ENCODE measurements at regions not wholly inside any gene's neighbourhood (a gene's known extent, or its start where the extent isn't known, plus 50 kb on each side); places are given as distances from the start of the nearest gene placed in this dataset.
"Not testable (repeated sequence)": the region's sequence is repeated elsewhere in the genome, so short reads cannot be mapped to it uniquely, and the experiment has no call there.

DNA sequence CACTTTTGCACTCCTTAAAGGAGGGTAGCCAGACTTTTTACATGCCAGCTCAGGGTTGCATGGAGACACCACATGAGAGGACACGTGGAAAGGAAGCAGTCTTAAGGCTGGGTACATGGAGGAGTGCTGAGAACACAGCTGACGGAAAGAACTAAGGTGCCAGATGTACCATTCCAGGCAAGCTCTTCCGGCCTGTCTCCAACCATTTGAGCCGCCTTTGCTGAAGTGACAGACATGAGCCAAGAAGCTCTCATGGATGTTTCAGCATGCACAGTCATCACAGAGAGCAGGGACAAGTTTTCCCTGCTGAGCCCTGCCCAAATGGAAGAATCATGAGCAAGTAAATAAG, 83.4 kb upstream of the BMP2K start:
- DNase-seq, result no peak

- no peak for DNase-seq
Measured at GRCh38 chr4:78693777-78694456, 82.2 kb upstream of the BMP2K start.

DNA sequence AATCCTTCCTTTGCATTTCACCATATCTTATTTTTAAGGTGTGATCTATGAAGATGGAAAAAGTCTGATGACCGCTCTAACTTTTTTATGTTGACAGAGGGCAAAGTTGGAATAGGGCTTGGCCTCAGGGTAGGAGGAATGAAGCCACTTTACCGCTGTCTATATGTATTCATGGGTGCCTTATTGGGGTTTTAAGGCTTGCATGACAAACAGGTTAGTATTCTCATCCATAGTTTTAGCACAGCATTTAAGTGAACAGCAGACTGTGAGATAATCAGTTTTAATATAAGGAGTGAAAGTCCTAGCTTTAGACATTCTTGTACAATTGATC, 81.7 kb upstream of the BMP2K start:
- DNase-seq, result no peak

DNA sequence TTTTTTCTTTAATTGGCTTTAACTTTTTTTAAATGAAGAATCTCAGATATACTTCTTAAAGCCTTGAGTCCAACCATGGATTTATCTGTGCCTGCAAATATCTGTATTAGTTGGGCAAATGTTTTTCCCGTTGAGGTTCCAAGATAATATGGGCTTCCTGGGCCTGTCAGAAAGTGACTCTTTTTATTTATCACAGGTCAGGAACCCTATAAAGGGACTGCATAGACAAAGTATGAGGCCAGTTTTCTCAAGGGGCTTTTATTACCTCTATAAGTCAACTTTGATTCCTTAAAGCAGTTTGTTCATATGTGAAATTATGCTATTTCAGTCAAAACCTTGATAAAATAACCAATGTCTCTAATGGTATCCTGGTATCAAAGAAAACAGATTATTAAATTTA, 80.2 kb upstream of the BMP2K start:
- DNase-seq, result no peak

GRCh38 chr4:78703079-78703478, 73.1 kb upstream of the BMP2K start:
- DNase-seq, result no peak

GRCh38 chr4:78704317-78704716, 71.8 kb upstream of the BMP2K start:
- DNase-seq, result no peak

- no peak for DNase-seq
Measured at GRCh38 chr4:78704981-78705683, 71.0 kb upstream of the BMP2K start.

DNA sequence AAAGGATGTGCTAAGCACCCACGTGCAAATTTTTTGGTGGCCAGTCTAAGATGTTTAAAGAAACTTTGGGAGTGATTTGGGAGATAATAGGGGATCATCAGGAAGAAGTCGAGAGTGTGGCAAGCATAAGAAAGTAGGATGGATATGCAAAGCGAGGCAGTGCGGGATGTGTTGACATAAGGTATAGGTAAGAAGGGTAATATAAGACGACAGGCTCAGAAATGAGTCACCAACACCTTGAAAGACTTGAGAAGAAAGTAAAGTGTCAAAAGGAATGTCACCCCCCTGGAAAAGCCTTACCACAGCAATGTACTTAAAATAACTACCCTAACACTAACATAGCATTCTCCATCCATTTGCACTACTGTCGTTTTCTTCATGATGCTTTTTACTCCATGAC, 69.8 kb upstream of the BMP2K start:
- DNase-seq, result no peak

- no peak for DNase-seq
Measured at GRCh38 chr4:78707268-78707667, 68.9 kb upstream of the BMP2K start.

DNA sequence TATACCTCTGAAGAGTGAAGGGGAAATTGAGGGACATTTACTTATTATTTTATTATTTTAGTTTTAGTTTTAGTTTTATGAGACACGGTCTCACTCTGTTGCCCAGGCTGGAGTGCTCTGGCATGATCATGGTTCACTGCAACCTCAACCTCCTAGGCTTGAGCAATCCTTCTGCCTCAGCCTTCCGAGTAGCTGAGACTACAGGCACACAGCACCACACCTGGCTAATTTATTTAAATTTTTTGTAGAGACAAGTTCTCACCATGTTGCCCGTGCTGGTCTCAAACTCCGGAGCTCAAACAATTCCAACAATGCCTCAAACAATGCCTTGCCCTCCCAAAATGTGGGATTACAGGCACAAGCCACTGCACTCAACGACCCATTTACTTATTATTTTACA, 68.4 kb upstream of the BMP2K start:
- no peak for DNase-seq

DNA sequence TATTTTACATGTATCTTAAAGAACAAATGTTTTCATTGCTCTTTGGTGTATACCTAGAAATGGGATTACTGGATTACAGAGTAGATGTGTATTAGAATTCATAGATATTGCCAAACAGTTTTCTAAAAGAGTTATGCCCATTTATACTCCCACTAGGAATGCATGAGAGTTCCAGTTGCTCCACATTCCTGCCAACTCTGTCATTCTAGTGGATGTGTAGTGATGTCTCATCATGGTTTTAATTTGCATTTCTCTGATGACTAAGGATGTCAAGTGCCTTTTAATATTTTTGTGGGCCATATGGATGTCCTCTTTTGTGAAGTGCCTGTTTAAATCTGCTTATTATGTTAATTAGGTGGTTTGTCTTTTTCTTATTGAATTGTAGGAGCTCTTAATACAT, 65.6 kb upstream of the BMP2K start:
- no peak for DNase-seq

- DNase-seq, result no peak
Measured at GRCh38 chr4:78711676-78712075, 64.5 kb upstream of the BMP2K start.

DNA sequence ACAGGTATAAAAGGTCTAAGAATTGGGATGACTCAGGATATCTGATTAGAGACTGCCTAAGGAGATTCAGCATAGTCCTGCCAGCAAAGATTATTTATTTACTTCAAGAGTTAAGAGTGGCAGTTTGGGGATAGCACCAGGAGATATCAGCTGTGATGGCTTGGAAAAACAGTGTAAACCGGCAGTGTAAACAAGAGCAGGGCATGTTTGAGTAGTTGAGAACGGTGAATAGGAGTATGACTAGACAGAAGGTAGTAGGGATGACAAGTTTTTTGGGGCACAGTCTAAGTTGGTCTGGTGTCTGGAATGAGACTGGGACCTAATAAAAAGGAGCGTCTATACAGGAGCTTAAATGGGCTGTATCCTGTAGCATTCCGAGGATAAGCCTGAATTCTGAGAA, 61.6 kb upstream of the BMP2K start:
- not testable (repeated sequence) for DNase-seq

DNA sequence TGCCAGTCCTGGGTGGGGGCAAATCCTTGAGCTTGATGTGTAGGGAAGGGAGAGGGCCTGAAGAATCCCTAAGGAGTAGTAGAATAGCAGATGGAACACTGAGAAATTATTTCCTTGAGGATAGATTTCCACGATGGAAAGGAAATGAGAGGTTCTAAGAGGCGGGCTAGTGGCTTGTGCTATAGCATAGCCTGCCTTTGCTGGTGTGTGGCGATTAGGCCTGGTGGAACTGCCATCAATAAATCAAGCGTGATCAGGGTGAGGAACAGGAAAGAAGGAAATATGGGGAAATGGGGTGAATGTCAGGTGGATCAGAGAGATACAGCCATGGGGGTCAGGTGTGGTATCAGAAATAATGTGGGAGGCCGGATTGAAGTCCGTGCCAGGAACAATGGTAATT, 60.8 kb upstream of the BMP2K start:
- DNase-seq, result not testable (repeated sequence)

DNA sequence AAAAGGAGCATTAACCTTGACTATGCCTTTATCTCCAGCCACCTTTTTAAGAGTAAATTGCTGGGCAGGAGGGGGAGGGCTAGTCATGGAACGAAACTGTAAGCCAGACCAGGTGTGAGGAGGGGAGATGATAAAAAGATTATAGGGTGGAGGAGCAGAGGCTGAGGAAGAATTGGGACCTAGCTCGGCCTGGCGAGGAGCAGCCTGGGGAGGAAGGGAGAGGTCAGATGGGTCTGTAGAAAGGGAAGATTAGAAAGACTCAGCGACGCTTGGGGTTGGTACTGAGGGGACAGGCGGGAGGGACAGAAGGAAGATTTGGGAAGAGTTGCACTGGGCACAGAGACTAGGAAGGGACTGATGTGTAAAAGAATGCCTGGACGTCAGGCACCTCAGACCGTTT, 58.4 kb upstream of the BMP2K start:
- not testable (repeated sequence) for DNase-seq

DNA sequence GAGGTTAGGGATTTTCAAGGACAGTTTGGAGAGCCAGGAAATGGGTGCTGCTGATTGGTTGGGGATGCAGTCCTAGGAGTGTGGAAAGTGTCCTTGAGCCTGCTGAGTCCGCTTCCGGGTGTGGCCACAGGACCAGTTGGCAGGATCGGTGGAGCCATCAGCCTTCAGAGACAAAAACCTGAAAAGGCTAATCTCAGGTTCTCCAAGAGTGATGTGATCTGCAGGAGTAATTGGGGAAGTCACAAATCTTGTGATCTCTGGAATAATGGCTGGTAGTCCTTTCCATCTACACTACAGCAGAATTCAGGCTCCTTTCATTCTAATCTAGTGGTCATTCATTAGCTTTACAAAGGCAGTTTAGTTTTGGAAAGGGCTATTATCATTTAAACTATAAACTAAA, 55.9 kb upstream of the BMP2K start:
- no peak for DNase-seq

- DNase-seq, result peak; percentile 8
Measured at GRCh38 chr4:78720994-78721677, 55.0 kb upstream of the BMP2K start.

DNA sequence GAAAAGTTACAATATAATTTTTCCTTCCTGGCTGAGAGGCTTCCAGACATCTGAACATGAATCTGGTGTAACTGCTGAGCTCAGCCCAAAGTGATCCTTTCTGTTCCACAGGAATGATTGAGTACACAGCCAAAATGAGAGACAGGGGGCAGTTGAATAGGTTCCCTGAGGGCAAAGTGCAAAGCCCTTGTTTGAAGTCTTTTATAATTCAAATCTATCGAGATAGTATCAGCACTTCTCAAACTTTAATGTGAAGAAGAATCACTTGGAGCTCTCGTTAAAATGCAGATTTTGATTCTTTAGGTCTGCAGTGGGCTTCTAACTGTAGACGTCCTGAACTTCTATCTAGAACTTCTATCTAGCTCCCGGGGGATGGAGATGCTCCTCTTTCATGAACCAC, 54.4 kb upstream of the BMP2K start:
- DNase-seq, result no peak

DNA sequence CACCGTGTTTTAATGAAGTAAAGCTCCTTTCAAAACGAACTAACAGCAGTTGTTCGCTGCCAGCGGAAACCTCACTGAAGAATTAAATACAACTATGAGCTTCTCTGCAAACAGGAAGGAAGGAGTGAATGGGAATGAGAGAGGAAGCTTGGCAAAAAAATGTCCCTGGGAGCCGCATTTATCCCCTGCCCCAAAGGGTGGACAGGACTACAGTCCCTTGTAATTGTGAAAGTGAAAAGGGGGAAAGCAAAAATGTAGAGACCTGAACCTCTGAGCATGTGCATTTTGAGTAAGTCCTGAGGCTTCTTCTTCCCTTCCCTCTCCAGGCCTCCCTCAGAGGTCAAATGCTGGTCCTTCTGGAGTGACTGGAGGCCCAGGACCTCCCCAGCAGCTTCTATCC, 53.8 kb upstream of the BMP2K start:
- no peak for DNase-seq

DNA sequence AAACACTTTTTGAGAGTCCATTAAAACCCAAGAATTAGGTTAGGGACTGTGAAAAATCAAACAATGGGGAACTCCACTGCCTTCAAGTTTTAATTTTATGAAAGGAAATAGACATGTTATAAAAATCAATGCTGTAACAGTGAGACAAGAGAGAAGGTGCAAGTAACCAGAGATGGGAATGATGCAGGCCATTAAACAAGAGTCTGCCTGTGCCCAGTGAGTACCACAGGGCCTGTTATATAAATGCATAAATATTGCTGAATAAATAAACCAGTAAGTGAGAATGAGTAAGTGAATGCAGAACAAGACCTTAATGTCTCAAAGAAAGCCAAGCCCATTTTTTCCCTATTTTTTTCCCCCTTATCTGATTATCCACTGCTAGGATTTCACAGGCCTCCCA, 53.3 kb upstream of the BMP2K start:
- DNase-seq, result no peak

All from CD4-positive, alpha-beta T cell treated with Interleukin-4 for 4 hours (primary cell).